Aorta (tissue), 5 donors: ENCODE measurements at regions not wholly inside any gene's neighbourhood (a gene's known extent, or its start where the extent isn't known, plus 50 kb on each side); places are given as distances from the start of the nearest gene placed in this dataset.
"Not testable (repeated sequence)": the region's sequence is repeated elsewhere in the genome, so short reads cannot be mapped to it uniquely, and the experiment has no call there.

ENCODE experiments used
- ATAC-seq: fragments of 200-7000 bp; cut with Tn5 transposase; one replicate; pipeline ENCODE4 v1.9.1; 2022; ENCODE audit warnings: moderate library complexity; ENCODE audit not compliant: low FRiP score
- DNase-seq, 2 donors: peaks; one replicate each; pipeline ENCODE4 v3.0.0-alpha.2; 2020
- H3K27ac ChIP-seq, 2 donors: one replicate each; pipeline ENCODE4 v1.5.1; 2013; ENCODE audit warnings: low read length in 2 of 2, mild to moderate bottlenecking in 2 of 2, moderate library complexity in 2 of 2, control low read depth in 1 of 2, inconsistent platforms in 1 of 2, low read depth in 1 of 2
- H3K27me3 ChIP-seq, 2 donors: one replicate each; pipeline ENCODE4 v1.6.1; 2013; ENCODE audit warnings: control low read depth in 1 of 2, low read length in 1 of 2, mild to moderate bottlenecking in 1 of 2, moderate library complexity in 1 of 2; ENCODE audit not compliant: insufficient read depth in 2 of 2, control insufficient read depth in 1 of 2
- H3K36me3 ChIP-seq, 2 donors: one replicate each; pipeline ENCODE4 v1.6.1; 2013; ENCODE audit warnings: control low read depth in 1 of 2, low read length in 1 of 2, mild to moderate bottlenecking in 1 of 2; ENCODE audit not compliant: insufficient read depth in 2 of 2, control insufficient read depth in 1 of 2
- H3K4me1 ChIP-seq, 2 donors: one replicate each; pipeline ENCODE4 v1.6.1; 2013; ENCODE audit warnings: low read length in 2 of 2, control low read depth in 1 of 2, mild to moderate bottlenecking in 1 of 2, moderate library complexity in 1 of 2; ENCODE audit not compliant: insufficient read depth in 2 of 2, control insufficient read depth in 1 of 2
- H3K4me3 ChIP-seq, 2 donors: one replicate each; pipeline ENCODE4 v1.5.1; 2013; ENCODE audit warnings: low read length in 2 of 2, control low read depth in 1 of 2, mild to moderate bottlenecking in 1 of 2
- H3K9me3 ChIP-seq: one replicate; pipeline ENCODE4 v1.6.1; 2013; ENCODE audit warnings: mild to moderate bottlenecking, low read length; ENCODE audit not compliant: control insufficient read depth
- WGBS, 2 donors: extraction: QIAGEN DNeasy Blood & Tissue Kit; methylation state at CpG; one replicate each; pipeline ENCODE4 v1.1.7; 2013; 5-methylcytosine and 5-hydroxymethylcytosine counted together
- intact Hi-C, 2 donors: fragments of 100-400 bp; cut with DNase I; formaldehyde crosslinking; loops; one replicate each; pipeline versions ENCODE4 v1.14.2 to v1.15.0; 2022
- donor health status: healthy with polysubstance abuse.
- donor health status: Bipolar disorder and iron deficiency.
- donor health status: DM: no; HTN: no; CAD: no.
- donor health status: DM: no; HTN: no; CAD: no.
- donor health status: DM: yes; HTN: yes; CAD: no.

DNA sequence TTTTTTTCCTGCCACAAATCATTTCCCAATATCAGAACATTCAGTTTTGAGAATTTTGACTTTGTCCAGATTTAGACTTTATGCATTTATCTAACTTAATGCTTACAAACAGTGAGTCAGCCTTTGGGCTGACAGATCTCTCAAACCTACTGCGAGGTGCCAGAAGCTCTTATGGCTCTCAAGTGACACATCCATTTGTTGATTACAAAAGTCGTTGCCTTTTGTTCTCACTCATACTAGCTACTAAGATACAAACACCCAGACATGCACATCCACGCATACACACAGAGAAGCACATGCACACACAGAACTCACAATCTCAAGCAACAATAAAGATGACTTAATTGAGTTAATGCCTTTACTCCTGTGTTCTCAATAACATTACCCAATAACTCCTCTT is 1147.5 kb downstream of the DIAPH3 start:
- no peaks in the 10 kb centered on the region for H3K9me3 ChIP-seq
- ATAC-seq (no peak), DNase-seq (no peak)
- no peaks in the 10 kb centered on the region for H3K36me3 ChIP-seq
- WGBS, 2 donors, result 63 to 66% methylated on average over 3 of the region's 3 CpGs
- no peak overlapping the region for H3K4me3 ChIP-seq
- no peak overlapping the region for H3K27ac ChIP-seq
- H3K27me3 ChIP-seq, result no peaks in the 10 kb centered on the region
- intact Hi-C loops, result no loop called here
- no peaks in the 10 kb centered on the region for H3K4me1 ChIP-seq

DNA sequence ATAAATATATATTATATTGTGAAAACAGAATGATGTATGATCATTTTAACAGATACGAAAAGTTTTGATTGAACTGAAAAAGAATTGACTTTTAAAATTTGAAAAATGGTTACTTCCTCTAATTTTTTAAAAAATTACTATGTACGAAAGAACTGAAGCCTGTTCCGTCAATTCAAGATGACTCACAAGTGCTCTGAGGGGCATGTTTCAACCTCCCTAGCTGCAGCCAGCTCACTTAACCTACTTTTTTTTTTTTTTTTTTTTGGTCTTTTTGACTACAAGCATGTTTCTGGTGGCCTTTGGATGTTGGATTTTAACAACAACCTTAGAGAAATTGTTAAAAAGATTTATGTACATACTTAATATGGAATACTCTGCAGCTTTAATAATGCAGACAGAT is 1139.3 kb downstream of the DIAPH3 start:
- no peak for DNase-seq
- Histone ChIP-seq H3K36me3 (no peaks in the 10 kb centered on the region), H3K27me3 (no peaks in the 10 kb centered on the region), H3K27ac (no peak overlapping the region), H3K4me3 (no peak overlapping the region), H3K4me1 (no peaks in the 10 kb centered on the region), H3K9me3 (no peaks in the 10 kb centered on the region)
- intact Hi-C loops, result no loop called here
- 46 to 54% methylated on average over 3 of the region's 3 CpGs for WGBS, 2 donors
- no peak for ATAC-seq

- no peaks in the 10 kb centered on the region for H3K9me3 ChIP-seq
- intact Hi-C loops, result no loop called here
- DNase-seq (no peak), ATAC-seq (no peak)
- no peaks in the 10 kb centered on the region for H3K4me1 ChIP-seq
- WGBS, 2 donors, result 56 to 57% methylated on average over 2 of the region's 2 CpGs
- H3K36me3 ChIP-seq, result no peaks in the 10 kb centered on the region
- H3K4me3 ChIP-seq, result no peak overlapping the region
- H3K27ac ChIP-seq, result no peak overlapping the region
- no peaks in the 10 kb centered on the region for H3K27me3 ChIP-seq
Observed at GRCh38 chr13:59034198-59034597, 1129.5 kb downstream of the DIAPH3 start.

DNA sequence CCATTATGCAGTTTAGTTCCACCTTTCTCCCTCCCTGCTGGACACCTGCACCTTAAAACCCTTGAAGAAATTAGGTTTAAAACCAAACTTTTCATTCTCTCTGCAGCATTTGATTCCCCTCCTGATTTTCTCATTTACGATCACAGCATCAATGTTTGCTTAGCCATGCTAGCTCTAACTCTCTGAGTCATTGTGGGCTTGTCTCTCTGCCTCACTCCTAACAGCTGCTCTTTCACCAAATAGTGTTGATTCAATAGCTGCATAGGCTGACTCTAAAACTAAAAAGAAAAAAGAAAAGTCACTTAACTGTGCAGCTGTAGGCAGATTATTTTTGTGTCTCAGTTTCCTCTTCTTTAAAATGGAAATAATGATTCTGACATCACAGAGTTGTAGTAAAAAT is 1124.9 kb downstream of the DIAPH3 start:
- intact Hi-C loops, result no loop called here
- H3K36me3 ChIP-seq, result no peaks in the 10 kb centered on the region
- 30 to 58% methylated on average over 1 of the region's 1 CpG for WGBS, 2 donors
- no peaks in the 10 kb centered on the region for H3K4me1 ChIP-seq
- no peaks in the 10 kb centered on the region for H3K27me3 ChIP-seq
- no peaks in the 10 kb centered on the region for H3K9me3 ChIP-seq
- DNase-seq (no peak), ATAC-seq (no peak)
- no peak overlapping the region for H3K4me3 ChIP-seq
- no peak overlapping the region for H3K27ac ChIP-seq

DNA sequence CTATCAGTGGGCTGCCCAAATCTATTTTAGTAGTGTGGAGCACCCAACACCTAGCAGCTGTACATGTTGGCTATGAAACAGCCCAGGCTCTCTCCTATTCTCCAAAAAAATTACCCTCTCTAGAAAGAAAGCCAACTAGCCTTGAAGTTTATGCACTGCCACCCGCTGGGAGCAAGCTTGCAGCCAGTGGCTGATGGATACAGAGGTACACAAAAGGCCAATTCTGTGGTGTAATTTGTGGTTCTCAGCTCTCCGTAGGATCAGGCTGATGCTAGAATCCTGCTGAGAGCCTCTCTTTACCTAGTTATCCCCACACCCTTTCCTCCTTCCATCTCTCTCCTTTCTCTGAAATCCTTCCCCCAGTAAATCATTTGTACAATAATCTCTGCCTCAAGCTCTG is 1120.7 kb downstream of the DIAPH3 start:
- WGBS, 2 donors, result 68 to 69% methylated on average over 2 of the region's 2 CpGs
- H3K27me3 ChIP-seq, result no peaks in the 10 kb centered on the region
- no peaks in the 10 kb centered on the region for H3K4me1 ChIP-seq
- H3K4me3 ChIP-seq, result no peak overlapping the region
- no peak overlapping the region for H3K27ac ChIP-seq
- intact Hi-C loops, result no loop called here
- H3K36me3 ChIP-seq, result no peaks in the 10 kb centered on the region
- ATAC-seq (no peak), DNase-seq (no peak)
- H3K9me3 ChIP-seq, result no peaks in the 10 kb centered on the region

- H3K27me3 ChIP-seq, result no peaks in the 10 kb centered on the region
- no peaks in the 10 kb centered on the region for H3K4me1 ChIP-seq
- H3K9me3 ChIP-seq, result no peaks in the 10 kb centered on the region
- ATAC-seq, result no peak
- no peak overlapping the region for H3K4me3 ChIP-seq
- H3K36me3 ChIP-seq, result no peaks in the 10 kb centered on the region
- WGBS, 2 donors, result 38 to 55% methylated on average over 2 of the region's 2 CpGs
- intact Hi-C loops, result no loop called here
- no peak overlapping the region for H3K27ac ChIP-seq
- DNase-seq, result no peak
Observed at GRCh38 chr13:59047546-59047945, 1116.2 kb downstream of the DIAPH3 start.

DNA sequence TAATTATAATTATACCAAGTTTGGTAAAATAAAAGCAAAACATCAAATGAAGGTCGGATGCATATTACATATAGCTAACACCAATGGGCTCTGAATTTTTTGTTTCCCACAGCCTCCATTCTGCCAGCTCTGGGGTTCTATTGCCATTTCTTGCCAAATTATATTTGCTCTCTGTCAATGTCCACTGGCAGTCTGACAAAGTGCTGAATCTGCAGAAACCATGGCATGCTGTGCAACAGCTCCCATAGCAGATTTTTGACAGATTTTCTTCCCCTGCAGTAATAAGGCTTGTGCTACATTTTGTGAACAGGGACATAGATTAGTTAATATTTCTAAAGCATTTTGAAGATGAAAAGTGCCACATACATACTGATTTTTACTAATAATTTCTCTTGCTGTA is 1102.1 kb downstream of the DIAPH3 start:
- WGBS, 2 donors, result 65 to 68% methylated on average over 1 of the region's 1 CpG
- Histone ChIP-seq H3K36me3 (no peaks in the 10 kb centered on the region), H3K4me3 (no peak overlapping the region), H3K27me3 (no peaks in the 10 kb centered on the region), H3K9me3 (no peaks in the 10 kb centered on the region), H3K4me1 (no peaks in the 10 kb centered on the region), H3K27ac (no peak overlapping the region)
- no peak for DNase-seq
- ATAC-seq, result no peak
- intact Hi-C loops, result no loop called here

DNA sequence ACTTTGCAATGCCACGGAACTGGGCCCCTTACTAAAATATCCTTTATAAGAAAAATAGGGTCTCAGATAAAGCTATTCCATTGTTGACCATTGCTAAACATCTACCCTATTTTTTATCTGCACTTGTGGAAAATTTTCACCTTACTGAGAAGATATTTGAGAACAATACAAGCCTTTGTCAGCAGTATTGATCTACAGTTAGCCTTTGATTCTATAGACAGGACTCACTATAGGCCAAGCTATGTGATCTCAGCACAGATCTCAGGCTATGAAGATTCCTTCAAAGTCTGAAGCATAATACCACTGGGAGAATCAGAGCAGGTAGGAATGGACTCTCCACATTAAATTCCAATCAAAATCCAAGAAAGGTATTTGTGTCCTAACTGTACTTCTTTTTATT is 1099.7 kb downstream of the DIAPH3 start:
- intact Hi-C loops, result no loop called here
- H3K27me3 ChIP-seq, result no peaks in the 10 kb centered on the region
- WGBS, 2 donors, result 44 to 61% methylated on average over 1 of the region's 1 CpG
- H3K36me3 ChIP-seq, result no peaks in the 10 kb centered on the region
- no peak overlapping the region for H3K27ac ChIP-seq
- H3K9me3 ChIP-seq, result no peaks in the 10 kb centered on the region
- no peak for ATAC-seq
- H3K4me1 ChIP-seq, result no peaks in the 10 kb centered on the region
- no peak for DNase-seq
- no peak overlapping the region for H3K4me3 ChIP-seq

DNA sequence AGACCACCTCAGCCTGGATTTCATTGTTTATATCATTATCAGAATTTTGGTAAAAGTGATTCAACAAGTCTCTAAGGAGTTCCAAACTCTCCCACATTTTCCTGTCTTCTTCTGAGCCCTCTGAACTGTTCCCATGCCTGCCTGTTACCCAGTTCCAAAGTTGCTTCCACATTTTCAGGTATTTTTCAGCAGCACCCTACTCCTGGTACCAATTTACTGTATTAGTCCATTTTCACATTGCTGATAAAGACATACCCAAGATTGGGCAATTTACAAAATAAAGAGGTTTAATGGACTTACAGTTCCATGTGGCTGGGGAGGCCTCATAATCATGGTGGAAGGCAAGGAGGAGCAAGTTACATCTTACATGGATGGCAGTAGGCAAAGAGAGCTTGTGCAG is 1087.3 kb downstream of the DIAPH3 start:
- H3K36me3 ChIP-seq, H3K4me3 ChIP-seq, H3K4me1 ChIP-seq, DNase-seq, H3K27ac ChIP-seq, intact Hi-C loops, H3K27me3 ChIP-seq, ATAC-seq, H3K9me3 ChIP-seq: not testable (repeated sequence)
